GM12864 (cell line): ENCODE measurements at regions not wholly inside any gene's neighbourhood (a gene's known extent, or its start where the extent isn't known, plus 50 kb on each side); places are given as distances from the start of the nearest gene placed in this dataset.
"Not testable (repeated sequence)": the region's sequence is repeated elsewhere in the genome, so short reads cannot be mapped to it uniquely, and the experiment has no call there.

Experiments
- DNase-seq: peaks from one replicate; pipeline ENCODE4 v3.0.0-alpha.2; 2011; ENCODE audit warnings: low read depth
- H3K4me3 ChIP-seq: 2 replicates; pipeline ENCODE4 v1.5.1; 2011; ENCODE audit warnings: mild to moderate bottlenecking, low read depth, low read length, control low read depth
- TF ChIP-seq, protein P1 (sequence below): IDR thresholded peaks from 2 replicates; pipeline ENCODE4 v1.5.1; 2011; ENCODE audit warnings: low read depth, mild to moderate bottlenecking, moderate library complexity, low read length, control low read depth, inconsistent platforms; ENCODE audit errors: missing control alignments

DNA sequence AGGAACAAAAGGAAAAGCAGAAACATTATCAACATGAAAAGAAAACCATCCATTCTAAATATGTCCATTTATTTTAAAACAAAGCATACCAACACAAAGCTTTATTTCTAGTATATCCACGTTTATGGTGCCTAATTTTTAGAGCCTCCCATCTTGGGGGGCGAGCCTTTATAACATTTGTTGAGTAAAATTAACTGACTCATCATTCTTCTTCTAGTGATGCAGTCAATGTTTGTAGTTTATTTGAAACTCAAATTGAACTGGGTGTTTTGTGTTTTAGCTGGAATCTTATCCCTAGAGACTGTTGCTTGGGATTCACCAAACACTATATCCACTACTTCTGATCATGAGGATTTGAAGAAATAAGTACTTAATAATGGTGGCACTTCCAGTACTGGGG, 366.4 kb upstream of the NPVF start:
- no peak for DNase-seq
- H3K4me3 ChIP-seq = no peak overlapping the region
- TF ChIP-seq, protein P1, sequence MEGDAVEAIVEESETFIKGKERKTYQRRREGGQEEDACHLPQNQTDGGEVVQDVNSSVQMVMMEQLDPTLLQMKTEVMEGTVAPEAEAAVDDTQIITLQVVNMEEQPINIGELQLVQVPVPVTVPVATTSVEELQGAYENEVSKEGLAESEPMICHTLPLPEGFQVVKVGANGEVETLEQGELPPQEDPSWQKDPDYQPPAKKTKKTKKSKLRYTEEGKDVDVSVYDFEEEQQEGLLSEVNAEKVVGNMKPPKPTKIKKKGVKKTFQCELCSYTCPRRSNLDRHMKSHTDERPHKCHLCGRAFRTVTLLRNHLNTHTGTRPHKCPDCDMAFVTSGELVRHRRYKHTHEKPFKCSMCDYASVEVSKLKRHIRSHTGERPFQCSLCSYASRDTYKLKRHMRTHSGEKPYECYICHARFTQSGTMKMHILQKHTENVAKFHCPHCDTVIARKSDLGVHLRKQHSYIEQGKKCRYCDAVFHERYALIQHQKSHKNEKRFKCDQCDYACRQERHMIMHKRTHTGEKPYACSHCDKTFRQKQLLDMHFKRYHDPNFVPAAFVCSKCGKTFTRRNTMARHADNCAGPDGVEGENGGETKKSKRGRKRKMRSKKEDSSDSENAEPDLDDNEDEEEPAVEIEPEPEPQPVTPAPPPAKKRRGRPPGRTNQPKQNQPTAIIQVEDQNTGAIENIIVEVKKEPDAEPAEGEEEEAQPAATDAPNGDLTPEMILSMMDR = no peak

DNA sequence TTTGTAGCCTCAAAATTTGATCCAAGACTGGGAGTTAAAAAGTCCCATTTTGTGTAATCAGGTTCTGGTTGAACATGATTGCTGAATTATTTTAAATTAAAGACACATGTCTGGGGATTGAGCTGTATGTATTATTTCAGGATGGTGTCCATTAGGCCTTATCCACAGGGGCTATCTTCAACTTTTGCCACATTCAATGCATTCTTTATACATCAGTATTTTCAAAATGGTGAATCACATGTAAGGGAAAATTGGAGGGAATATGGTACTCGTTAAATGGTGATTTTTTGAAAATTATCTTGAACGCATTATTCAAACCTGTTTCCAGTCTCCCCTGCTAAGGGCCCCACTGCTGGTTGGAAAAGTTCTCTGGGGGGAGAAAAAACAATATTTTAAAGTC, 367.7 kb upstream of the NPVF start:
- TF ChIP-seq, protein P1 = no peak
- no peak overlapping the region for H3K4me3 ChIP-seq
- DNase-seq = no peak

DNA sequence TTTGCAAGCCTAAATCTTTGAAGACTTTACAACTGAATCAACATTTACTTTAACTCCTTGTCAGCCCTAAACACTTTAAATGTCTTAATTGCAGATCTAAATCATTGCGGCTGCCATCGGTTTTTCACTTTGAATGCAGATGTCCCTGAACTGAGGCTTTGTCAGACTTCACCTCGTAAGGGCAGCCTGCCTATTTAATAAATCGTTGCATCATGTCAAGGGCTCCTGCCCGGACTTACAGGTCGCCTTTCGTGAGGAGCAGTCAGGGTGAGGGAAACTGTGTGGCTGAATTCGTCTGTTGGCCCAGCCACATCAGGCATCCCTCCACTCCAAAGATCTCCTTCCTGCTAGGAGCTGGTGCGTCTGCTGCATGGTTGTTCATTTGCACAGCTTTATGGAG, 368.2 kb upstream of the NPVF start:
- H3K4me3 ChIP-seq = no peak overlapping the region
- TF ChIP-seq, protein P1 = no peak

DNA sequence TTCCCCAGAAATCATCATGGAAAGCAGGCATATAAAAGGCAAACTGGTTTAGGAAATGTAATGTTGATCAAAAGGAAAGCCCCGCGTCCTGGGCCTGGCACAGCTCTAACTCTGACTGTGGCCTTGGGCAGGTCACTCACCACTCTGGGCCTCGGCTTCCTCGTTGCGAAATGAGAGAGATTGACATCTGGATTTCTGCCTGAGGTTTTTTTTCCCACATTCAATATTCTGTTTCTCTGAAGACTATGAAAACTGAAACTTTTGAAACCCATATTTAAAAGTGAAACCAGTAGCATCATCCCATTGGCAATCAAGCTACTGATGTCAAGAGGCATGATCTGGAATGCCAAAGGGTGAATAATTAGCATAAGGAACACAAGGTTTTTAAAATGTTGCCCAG, 369.7 kb upstream of the NPVF start:
- TF ChIP-seq, protein P1 = no peak
- H3K4me3 ChIP-seq = no peak overlapping the region
- DNase-seq = no peak

More for the DNA sequence above, 368.2 kb upstream of the NPVF start:
- DNase-seq = no peak

DNA sequence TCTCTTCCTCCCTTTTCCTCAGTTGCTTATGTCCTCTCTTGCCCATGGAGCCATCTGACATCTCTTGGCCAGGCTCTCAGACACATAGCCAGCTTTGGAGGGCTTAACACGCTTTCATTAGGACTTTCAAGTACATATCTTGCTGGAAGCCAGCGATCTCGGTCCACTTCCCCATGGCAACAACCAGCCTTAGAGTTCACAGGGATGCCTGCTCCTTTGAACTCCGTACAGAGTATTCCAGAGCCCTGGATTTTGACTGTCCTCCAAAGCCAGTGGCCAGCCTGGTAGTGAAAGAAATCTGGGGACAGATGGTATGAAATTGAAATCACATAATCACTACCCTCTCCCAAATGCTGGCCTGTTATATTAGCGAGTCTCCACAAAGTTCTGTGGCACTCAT, 370.5 kb upstream of the NPVF start:
- no peak for DNase-seq
- H3K4me3 ChIP-seq = no peak overlapping the region
- TF ChIP-seq, protein P1 = no peak

DNA sequence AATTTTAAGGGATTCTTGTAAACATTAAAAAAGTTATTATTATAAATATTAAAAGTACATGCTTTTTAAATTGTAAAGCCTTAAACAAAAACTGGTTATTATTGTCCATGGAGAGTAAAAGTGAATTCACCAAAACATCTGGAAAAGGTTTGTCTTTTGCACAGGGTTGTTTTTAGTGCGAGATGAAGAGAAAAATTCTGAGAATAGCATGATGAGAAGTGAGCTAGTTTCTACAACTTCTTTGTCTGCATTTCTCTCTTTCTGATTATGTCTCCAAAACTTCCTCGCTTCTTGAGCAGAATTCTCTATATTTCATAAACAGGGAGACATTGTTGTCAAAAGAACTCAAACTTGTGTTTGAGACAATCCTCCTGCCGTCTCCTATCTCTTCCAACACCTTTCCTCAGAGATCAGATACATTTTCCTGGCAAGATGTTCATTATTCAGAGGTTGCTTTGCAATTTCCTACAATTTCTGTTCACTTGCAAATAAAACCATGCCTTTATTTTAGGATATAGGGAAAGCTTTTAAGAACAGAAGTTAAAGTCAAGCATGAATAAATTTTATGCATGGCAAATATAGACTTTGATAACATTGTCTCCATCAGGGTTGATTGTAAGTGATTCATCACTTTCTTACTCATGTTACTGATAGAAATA, 372.1 kb upstream of the NPVF start:
- no peak for DNase-seq
- TF ChIP-seq, protein P1 = no peak

DNA sequence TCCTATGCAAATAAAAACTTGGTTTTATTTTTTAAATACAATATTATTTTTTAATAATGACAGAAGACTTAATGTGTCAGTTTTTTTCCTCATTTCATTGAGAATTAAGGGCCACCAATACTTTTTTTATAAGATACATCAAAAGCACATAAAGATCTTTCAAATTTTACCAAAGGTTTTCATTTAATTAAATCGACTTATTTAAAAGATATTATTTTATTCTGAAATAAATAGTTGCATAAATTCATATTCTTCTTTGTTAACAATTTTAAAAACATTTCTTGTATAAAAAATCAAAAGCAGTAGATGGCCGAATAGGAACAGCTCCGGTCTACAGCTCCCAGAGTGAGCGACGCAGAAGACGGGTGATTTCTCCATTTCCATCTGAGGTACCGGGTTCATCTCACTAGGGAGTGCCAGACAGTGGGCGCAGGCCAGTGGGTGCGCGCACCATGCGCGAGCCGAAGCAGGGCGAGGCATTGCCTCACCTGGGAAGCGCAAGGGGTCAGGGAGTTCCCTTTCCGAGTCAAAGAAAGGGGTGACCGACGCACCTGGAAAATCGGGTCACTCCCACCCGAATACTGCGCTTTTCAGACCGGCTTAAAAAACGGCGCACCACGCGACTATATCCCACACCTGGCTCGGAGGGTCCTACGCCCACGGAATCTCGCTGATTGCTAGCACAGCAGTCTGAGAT, 374.6 kb upstream of the NPVF start:
- DNase-seq, H3K4me3 ChIP-seq: not testable (repeated sequence)

More for the DNA sequence above, 372.1 kb upstream of the NPVF start:
- H3K4me3 ChIP-seq = no peak overlapping the region

DNA sequence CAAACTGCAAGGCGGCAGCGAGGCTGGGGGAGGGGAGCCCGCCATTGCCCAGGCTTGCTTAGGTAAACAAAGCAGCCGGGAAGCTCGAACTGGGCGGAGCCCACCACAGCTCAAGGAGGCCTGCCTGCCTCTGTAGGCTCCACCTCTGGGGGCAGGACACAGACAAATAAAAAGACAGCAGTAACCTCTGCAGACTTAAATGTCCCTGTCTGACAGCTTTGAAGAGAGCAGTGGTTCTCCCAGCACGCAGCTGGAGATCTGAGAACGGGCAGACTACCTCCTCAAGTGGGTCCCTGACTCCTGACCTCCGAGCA, 375.1 kb upstream of the NPVF start:
- not testable (repeated sequence) for DNase-seq, H3K4me3 ChIP-seq
